ENCODE measurements at regions not wholly inside any gene's neighbourhood (a gene's known extent, or its start where the extent isn't known, plus 50 kb on each side); places are given as distances from the start of the nearest gene placed in this dataset.

- POLR2A ChIA-PET = no interaction called here
- intact Hi-C loops (cut with micrococcal nuclease) = no loop called here
- no peak overlapping the region for H3K4me3 Mint-ChIP-seq (ENCODE audit: unreplicated experiment)
- CTCF ChIA-PET = no interaction called here
- no peaks in the 10 kb centered on the region for H3K36me3 Mint-ChIP-seq (ENCODE audit: insufficient read depth, unreplicated experiment)
- no peaks in the 10 kb centered on the region for H3K27me3 Mint-ChIP-seq (ENCODE audit: insufficient read depth, unreplicated experiment)
- no TSS peak for BruUV-seq (replicated peaks)
- H3K9me3 Mint-ChIP-seq (ENCODE audit: unreplicated experiment) = peaks cover 7% of the 10 kb centered on the region
- DNase-seq (ENCODE audit: unreplicated experiment) = no peak
- H3K27ac Mint-ChIP-seq (ENCODE audit: low read depth, unreplicated experiment) = no peak overlapping the region
- H3K4me1 Mint-ChIP-seq (ENCODE audit: insufficient read depth, unreplicated experiment) = no peaks in the 10 kb centered on the region
- no peak for TF ChIP-seq CTCF (IDR thresholded peaks at IDR 0.05; ENCODE audit: unreplicated experiment)
Observed at GRCh38 chr12:87720967-87721366, 308.2 kb downstream of the C12orf50 start.

GRCh38 chr12:87704374-87704773, 324.8 kb downstream of the C12orf50 start:
- H3K36me3 Mint-ChIP-seq (ENCODE audit: insufficient read depth, unreplicated experiment) = no peaks in the 10 kb centered on the region
- H3K27me3 Mint-ChIP-seq (ENCODE audit: insufficient read depth, unreplicated experiment) = no peaks in the 10 kb centered on the region
- H3K9me3 Mint-ChIP-seq (ENCODE audit: unreplicated experiment) = peaks cover 23% of the 10 kb centered on the region
- H3K4me1 Mint-ChIP-seq (ENCODE audit: insufficient read depth, unreplicated experiment) = no peaks in the 10 kb centered on the region
- H3K4me3 Mint-ChIP-seq (ENCODE audit: unreplicated experiment) = no peak overlapping the region
- ChIA-PET CTCF (no interaction called here), POLR2A (no interaction called here)
- DNase-seq (ENCODE audit: unreplicated experiment) = no peak
- no TSS peak for BruUV-seq (replicated peaks)
- no peak overlapping the region for H3K27ac Mint-ChIP-seq (ENCODE audit: low read depth, unreplicated experiment)
- TF ChIP-seq CTCF (IDR thresholded peaks at IDR 0.05; ENCODE audit: unreplicated experiment) = no peak
- intact Hi-C loops (cut with micrococcal nuclease) = no loop called here

GRCh38 chr12:87690236-87690810, 338.9 kb downstream of the C12orf50 start:
- Mint-ChIP-seq H3K27me3 (ENCODE audit: insufficient read depth, unreplicated experiment) (no peaks in the 10 kb centered on the region), H3K4me1 (ENCODE audit: insufficient read depth, unreplicated experiment) (peaks cover 15% of the 10 kb centered on the region), H3K9me3 (ENCODE audit: unreplicated experiment) (peaks cover 7% of the 10 kb centered on the region), H3K36me3 (ENCODE audit: insufficient read depth, unreplicated experiment) (no peaks in the 10 kb centered on the region), H3K27ac (ENCODE audit: low read depth, unreplicated experiment) (no peak overlapping the region), H3K4me3 (ENCODE audit: unreplicated experiment) (no peak overlapping the region)
- ChIA-PET CTCF (no interaction called here), POLR2A (no interaction called here)
- intact Hi-C loops (cut with micrococcal nuclease) = no loop called here
- BruUV-seq (replicated peaks) = no TSS peak
- no peak for DNase-seq (ENCODE audit: unreplicated experiment)
- no peak for TF ChIP-seq CTCF (IDR thresholded peaks at IDR 0.05; ENCODE audit: unreplicated experiment)

- Mint-ChIP-seq H3K27me3 (ENCODE audit: insufficient read depth, unreplicated experiment) (no peaks in the 10 kb centered on the region), H3K4me1 (ENCODE audit: insufficient read depth, unreplicated experiment) (peaks cover 15% of the 10 kb centered on the region), H3K27ac (ENCODE audit: low read depth, unreplicated experiment) (no peak overlapping the region), H3K4me3 (ENCODE audit: unreplicated experiment) (no peak overlapping the region), H3K9me3 (ENCODE audit: unreplicated experiment) (peaks cover 7% of the 10 kb centered on the region), H3K36me3 (ENCODE audit: insufficient read depth, unreplicated experiment) (no peaks in the 10 kb centered on the region)
- POLR2A ChIA-PET = interaction anchor here (0.7 kb wide), 1 partner anchor 16 kb away, joined by 3 read pairs; no protein-coding TSS in a partner anchor
- CTCF ChIA-PET = no interaction called here
- intact Hi-C loops (cut with micrococcal nuclease) = no loop called here
- no peak for DNase-seq (ENCODE audit: unreplicated experiment)
- no TSS peak for BruUV-seq (replicated peaks)
- TF ChIP-seq CTCF (IDR thresholded peaks at IDR 0.05; ENCODE audit: unreplicated experiment) = no peak
Observed at GRCh38 chr12:87689196-87689595, 340.0 kb downstream of the C12orf50 start.
